Adrenal gland (tissue), 9 donors: ENCODE measurements at regions not wholly inside any gene's neighbourhood (a gene's known extent, or its start where the extent isn't known, plus 50 kb on each side); places are given as distances from the start of the nearest gene placed in this dataset.

Experiments used
- DNase-seq, 7 donors: peaks; one replicate each; pipeline ENCODE4 v3.0.0-alpha.2; 2019 to 2020
- H3K27ac ChIP-seq, 5 donors: fragments of 200-600 bp; sonication (generic) in 4 of 5; 1 replicate in 3 of 5; 2 replicates in 2 of 5; pipeline versions ENCODE4 v1.5.1 to v1.8.0; 2016 to 2020; ENCODE audit warnings: mild to moderate bottlenecking in 1 of 5
- H3K27me3 ChIP-seq: fragments of 200-600 bp; 2 replicates; pipeline ENCODE4 v1.8.0; 2021
- H3K36me3 ChIP-seq, 2 donors: fragments of 200-600 bp; replicated peaks in 1 of 2; 1 replicate in 1 of 2; 2 replicates in 1 of 2; pipeline versions ENCODE4 v1.5.1 to v1.8.0; 2018 to 2022
- H3K4me1 ChIP-seq, 2 donors: fragments of 200-600 bp; replicated peaks in 1 of 2; 1 replicate in 1 of 2; 2 replicates in 1 of 2; pipeline versions ENCODE4 v1.5.1 to v1.8.0; 2018 to 2021
- H3K4me3 ChIP-seq, 4 donors: fragments of 200-600 bp; sonication (generic) in 3 of 4; one replicate each; pipeline ENCODE4 v1.5.1; 2016 to 2018
- H3K9me3 ChIP-seq, 3 donors: fragments of 200-600 bp; sonication (generic) in 1 of 3; replicated peaks in 1 of 3; 1 replicate in 2 of 3; 2 replicates in 1 of 3; pipeline versions ENCODE4 v1.5.1 to v1.8.0; 2016 to 2021
- CTCF ChIP-seq, 6 experiments: fragments of 450-650 bp in 4 of 6; fragments of 200-600 bp in 2 of 6; sonication (generic) in 1 of 6; IDR thresholded peaks; 1 replicate in 5 of 6; 2 replicates in 1 of 6; pipeline versions ENCODE4 v1.5.1 to v1.8.0; 2016 to 2021; ENCODE audit warnings: antibody characterized with exemption in 6 of 6, mild to moderate bottlenecking in 2 of 6, moderate library complexity in 1 of 6
- POLR2A ChIP-seq, 2 donors: fragments of 450-650 bp; IDR thresholded peaks; one replicate each; pipeline ENCODE4 v1.6.1; 2017; ENCODE audit warnings: antibody characterized with exemption in 2 of 2, mild to moderate bottlenecking in 2 of 2, moderate library complexity in 1 of 2
- WGBS, 4 donors: extraction: QIAGEN DNeasy Blood & Tissue Kit in 2 of 4; methylation state at CpG; one replicate each; pipeline versions ENCODE4 v1.1.5 to v1.1.7; 2013 to 2017; 5-methylcytosine and 5-hydroxymethylcytosine counted together
- intact Hi-C, 2 donors: fragments of 100-400 bp; cut with DNase I; formaldehyde crosslinking; loops; one replicate each; pipeline versions ENCODE4 v1.14.1 to v1.15.0; 2022 to 2023
- donor health status: healthy with polysubstance abuse.
- donor health status: Bipolar disorder and iron deficiency.
- donor health status: DM: yes; HTN: yes; CAD: no.
- donor health status: DM: no; HTN: no; CAD: no.
- donor health status: DM: no; HTN: no; CAD: no.

DNA sequence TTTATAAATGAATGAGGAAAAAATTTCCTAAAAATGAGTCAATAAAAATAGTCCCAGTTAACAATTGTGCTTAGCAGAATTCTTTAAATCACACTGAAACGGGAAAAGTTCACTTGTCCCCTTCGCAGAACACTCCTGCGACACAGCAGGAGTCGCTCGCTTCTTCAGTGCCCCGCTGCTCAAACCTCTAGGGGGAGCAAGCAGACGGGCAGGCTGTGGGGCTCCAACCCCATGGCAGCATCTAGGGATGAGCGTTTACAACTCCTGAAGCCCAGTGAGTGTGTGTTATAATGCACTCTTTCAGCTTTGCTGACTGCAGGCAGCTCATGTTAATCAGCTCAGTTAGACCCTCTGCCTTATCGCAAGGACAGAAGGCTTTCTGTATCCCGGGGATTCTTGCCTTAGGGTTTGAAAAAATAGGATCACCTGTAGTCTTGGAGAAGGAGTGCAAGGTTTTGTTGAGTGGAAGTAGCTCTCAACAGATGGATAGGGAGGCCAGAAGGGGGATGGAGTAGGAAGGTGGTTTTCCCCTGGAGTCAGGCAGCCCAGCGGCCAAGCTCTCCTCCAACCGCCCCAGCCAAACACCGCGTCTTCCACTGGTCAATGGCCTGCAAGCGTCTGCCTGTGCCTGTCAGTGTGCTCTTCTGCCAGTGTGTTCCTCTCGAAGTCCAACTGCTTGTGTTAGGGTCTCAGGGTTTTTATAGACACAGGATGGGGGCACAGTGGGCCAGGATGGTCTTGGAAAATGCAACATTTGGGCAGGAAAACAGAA lies 1977.7 kb upstream of the LRRTM1 start:
- no peaks in the 10 kb centered on the region for H3K4me1 ChIP-seq
- no peaks in the 10 kb centered on the region for H3K36me3 ChIP-seq
- no peak overlapping the region for H3K27ac ChIP-seq
- H3K4me3 ChIP-seq, result no peak overlapping the region
- no peak for DNase-seq
- TF ChIP-seq CTCF (IDR thresholded peaks at IDR 0.05), result no peak
- TF ChIP-seq POLR2A (IDR thresholded peaks at IDR 0.05), result no peak
- 69 to 83% (median 75%) methylated on average over 13 to 16 of the region's 16 CpGs for WGBS, 4 donors
- no peaks in the 10 kb centered on the region for H3K27me3 ChIP-seq
- intact Hi-C loops, result no loop called here
- no peaks in the 10 kb centered on the region for H3K9me3 ChIP-seq

DNA sequence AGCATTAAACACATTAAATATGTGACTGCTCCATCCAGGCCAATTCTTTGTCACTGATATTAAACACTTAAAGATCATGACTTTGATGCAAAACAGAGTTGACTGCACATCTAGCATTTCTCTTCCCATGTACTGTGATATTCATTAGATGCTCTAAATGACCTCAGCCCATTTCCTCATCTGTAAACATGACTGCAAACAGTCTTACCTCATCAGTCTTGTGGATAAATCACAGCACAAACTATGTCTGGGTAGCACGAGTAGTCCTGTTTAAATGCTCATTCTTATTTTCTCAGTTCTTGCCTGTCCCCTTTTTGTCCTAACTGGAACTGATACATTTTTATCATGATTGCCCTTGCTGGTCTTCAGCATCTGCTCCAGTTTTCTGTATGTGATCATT lies 1974.8 kb upstream of the LRRTM1 start:
- no peaks in the 10 kb centered on the region for H3K9me3 ChIP-seq
- no peaks in the 10 kb centered on the region for H3K27me3 ChIP-seq
- WGBS, 4 donors, result 42 to 70% (median 61%) methylated on average over 1 of the region's 1 CpG
- no peak for DNase-seq
- no peaks in the 10 kb centered on the region for H3K36me3 ChIP-seq
- no peak overlapping the region for H3K27ac ChIP-seq
- H3K4me3 ChIP-seq, result no peak overlapping the region
- H3K4me1 ChIP-seq, result no peaks in the 10 kb centered on the region
- intact Hi-C loops, result no loop called here
- TF ChIP-seq CTCF (IDR thresholded peaks at IDR 0.05) (no peak), POLR2A (IDR thresholded peaks at IDR 0.05) (no peak)

GRCh38 chr2:82278416-82278815 lies 1973.9 kb upstream of the LRRTM1 start:
- Histone ChIP-seq H3K4me3 (no peak overlapping the region), H3K36me3 (no peaks in the 10 kb centered on the region), H3K4me1 (no peaks in the 10 kb centered on the region), H3K9me3 (no peaks in the 10 kb centered on the region), H3K27me3 (no peaks in the 10 kb centered on the region), H3K27ac (no peak overlapping the region)
- WGBS, 4 donors, result 51 to 74% (median 64%) methylated on average over 1 of the region's 1 CpG
- intact Hi-C loops, result no loop called here
- TF ChIP-seq CTCF (IDR thresholded peaks at IDR 0.05) (no peak), POLR2A (IDR thresholded peaks at IDR 0.05) (no peak)
- DNase-seq, result no peak

- no peak for TF ChIP-seq POLR2A (IDR thresholded peaks at IDR 0.05)
- no peak for TF ChIP-seq CTCF (IDR thresholded peaks at IDR 0.05)
- 79 to 85% (median 79%) methylated on average over 2 of the region's 2 CpGs for WGBS, 4 donors
- intact Hi-C loops, result no loop called here
- H3K36me3 ChIP-seq, result no peaks in the 10 kb centered on the region
- no peak overlapping the region for H3K4me3 ChIP-seq
- H3K4me1 ChIP-seq, result no peaks in the 10 kb centered on the region
- H3K27ac ChIP-seq, result no peak overlapping the region
- H3K27me3 ChIP-seq, result no peaks in the 10 kb centered on the region
- H3K9me3 ChIP-seq, result no peaks in the 10 kb centered on the region
- no peak for DNase-seq
Measured at GRCh38 chr2:82275599-82275998, 1971.0 kb upstream of the LRRTM1 start.
